HG03558 (cell line): ENCODE measurements at regions not wholly inside any gene's neighbourhood (a gene's known extent, or its start where the extent isn't known, plus 50 kb on each side); places are given as distances from the start of the nearest gene placed in this dataset.

Experiments used
- ATAC-seq: cut with Tn5 transposase; IDR thresholded peaks from one replicate; pipeline ENCODE4 v1.9.1; 2021; ENCODE audit warnings: moderate number of reproducible peaks; ENCODE audit not compliant: unreplicated experiment; ENCODE audit errors: extremely low read depth

- peak; percentile 50 for ATAC-seq
Observed at GRCh38 chr4:36394352-36394903, 113.0 kb downstream of the DTHD1 start.

- no peak for ATAC-seq
Observed at GRCh38 chr4:36399762-36400353, 118.4 kb downstream of the DTHD1 start.

GRCh38 chr4:36402008-36402758 is 120.8 kb downstream of the DTHD1 start:
- no peak for ATAC-seq

DNA sequence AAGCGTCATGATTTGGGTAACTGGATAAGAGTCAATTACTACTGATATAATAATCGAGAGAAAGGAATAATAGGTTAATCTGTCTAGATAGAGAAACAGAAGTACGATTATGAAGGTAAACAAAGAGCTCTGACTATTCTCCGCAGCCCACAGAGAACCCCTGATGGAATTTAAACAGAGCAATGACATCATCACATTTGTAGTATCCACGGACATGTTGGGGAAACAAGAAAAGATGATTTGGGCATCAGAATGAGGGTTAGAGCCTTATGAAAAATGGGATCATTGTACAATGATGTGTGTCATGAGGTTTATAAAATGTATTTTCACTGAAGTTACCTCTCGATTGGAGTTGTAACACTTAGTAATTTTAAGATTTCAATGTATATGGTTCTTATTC is 129.9 kb downstream of the DTHD1 start:
- ATAC-seq, result no peak

DNA sequence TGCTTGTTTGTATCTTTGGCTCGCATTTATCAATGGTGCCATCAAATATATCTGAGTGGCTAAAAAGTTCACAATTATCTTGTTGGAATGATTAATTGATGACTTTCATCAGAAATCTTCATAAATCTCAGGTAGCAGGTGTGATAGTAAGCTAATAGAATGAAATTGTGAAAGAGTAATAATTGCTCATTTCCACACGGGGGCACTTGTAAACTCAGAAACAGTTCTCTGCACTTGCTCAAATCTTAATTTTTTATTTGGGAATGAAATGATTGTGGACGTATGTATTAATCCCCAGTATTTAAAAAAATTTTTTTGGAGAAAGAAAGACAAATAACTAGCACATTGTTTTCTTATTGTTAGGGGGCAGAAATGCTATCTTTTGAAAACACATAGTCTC is 132.8 kb downstream of the DTHD1 start:
- ATAC-seq, result no peak

GRCh38 chr4:36417146-36417545 is 135.7 kb downstream of the DTHD1 start:
- ATAC-seq, result no peak

DNA sequence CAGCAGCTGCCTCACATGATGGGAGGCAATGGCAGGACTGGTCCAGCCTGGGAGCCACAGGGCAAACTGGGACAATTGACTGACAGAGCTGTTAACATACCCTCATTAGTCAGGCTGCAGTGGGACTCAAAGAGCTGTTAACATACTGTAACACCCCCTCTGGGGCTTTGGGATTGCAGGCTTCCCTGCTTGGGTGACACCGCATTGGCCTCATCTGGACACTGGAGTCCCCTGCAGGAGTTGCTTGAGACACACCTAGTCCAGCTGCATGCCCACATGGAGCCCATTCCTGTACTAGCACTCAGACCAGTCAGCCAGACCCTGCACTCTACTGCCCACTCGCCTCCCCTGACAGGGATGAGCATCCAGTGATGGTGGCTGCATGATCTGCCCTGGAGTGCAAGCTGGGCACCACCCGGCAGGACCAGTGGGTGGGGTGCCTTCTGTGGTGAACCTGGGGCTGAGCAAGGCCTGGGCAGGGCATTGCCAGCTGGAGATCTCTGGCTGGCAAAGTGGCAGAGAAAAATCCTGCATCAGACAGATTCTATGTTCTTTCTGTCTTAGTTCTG is 138.8 kb downstream of the DTHD1 start:
- ATAC-seq, result no peak

DNA sequence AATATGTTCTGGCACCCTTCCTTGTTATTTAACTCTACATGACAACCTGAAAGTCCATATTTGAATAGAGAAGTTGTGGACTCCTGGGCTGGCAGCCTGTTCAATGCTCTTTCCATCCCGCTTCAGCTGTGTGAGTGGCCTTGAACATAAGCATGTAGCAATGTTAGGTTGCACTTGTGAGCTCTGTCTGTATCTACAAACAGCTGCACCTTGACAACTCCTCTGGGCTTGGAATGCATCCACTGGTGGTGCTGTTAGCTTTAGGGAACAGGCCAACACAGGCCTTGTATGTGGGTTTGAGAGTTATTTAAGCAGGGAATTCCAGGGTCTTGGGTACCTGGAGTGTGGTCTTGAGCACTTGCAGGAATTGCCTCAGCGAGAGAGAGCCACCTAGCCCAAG is 141.2 kb downstream of the DTHD1 start:
- ATAC-seq, result no peak

- ATAC-seq, result no peak
Observed at GRCh38 chr4:36426741-36427140, 145.3 kb downstream of the DTHD1 start.

GRCh38 chr4:36427696-36428095 is 146.3 kb downstream of the DTHD1 start:
- ATAC-seq, result no peak

DNA sequence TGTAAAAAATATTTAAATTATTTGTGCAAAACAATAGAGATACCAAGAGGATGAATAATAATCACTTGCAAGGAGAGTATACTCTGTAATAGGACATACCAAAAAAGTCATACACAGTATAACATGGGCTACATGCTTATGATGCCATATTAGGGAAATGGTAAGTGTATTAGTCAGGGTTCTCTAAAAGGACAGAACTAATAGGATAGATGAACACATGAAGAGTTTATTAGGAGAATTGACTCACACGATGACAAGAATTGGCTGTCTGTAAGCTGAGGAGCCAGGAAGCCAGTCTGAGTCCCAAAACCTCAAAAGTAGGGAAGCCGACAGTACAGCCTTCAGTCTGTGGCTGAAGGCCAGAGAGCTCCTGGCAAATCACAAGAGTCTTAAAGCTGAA is 151.2 kb downstream of the DTHD1 start:
- ATAC-seq, result no peak

DNA sequence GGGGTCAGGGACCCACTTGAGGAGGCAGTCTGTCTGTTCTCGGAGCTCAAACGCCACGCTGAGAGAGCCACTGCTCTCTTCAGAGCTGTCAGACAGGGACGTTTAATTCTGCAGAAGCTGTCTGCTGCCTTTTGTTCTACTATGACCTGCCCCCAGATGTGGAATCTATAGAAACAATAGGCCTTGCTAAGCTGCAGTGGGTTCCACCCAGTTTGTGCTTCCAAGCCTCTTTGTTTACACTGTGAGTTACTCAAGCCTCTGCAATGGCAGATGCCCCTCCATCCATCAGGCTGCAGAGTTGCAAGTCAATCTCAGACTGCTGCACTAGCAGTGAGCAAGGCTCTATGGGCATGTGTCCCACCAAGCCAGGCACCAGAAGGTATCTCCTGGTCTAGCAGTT is 158.1 kb downstream of the DTHD1 start:
- no peak for ATAC-seq

DNA sequence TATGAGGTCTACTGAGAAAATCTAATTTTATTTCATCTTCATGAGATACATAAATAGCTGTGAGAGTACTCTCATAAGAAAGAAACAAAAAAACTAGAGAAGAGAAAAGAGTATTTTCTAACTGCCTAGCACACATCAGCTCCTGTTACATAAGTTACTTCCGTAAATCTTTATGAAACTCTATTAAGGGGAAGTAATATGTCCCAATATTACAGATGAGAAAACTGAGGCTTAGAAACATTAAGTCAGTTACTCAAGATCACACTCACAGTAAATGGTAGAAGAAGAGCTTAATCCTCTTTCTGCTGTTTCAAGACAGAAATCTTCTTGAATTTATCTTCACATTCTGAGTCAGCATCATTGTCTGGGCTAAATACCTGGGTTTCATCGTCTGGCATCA is 164.1 kb downstream of the DTHD1 start:
- ATAC-seq, result no peak

DNA sequence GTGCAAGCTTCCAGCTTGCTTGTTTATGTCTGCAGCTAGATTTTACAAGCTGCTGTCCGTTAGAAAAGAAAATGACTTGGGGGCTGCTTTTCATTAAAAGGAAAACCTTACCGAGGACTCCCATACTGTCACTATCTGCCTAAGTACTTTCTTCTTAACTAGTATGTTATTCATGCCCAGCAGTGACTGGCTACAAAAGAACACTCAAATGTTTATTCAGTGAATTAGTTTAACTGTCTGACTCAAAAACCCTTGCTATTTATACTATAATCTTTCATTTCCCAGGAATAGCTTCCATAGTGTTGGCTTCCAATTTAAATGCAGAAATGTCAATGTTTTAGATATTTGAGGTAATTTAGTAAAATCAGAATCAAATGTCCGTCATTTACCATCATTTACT is 164.9 kb downstream of the DTHD1 start:
- ATAC-seq, result no peak

- no peak for ATAC-seq
Observed at GRCh38 chr4:36461344-36461743, 179.9 kb downstream of the DTHD1 start.

DNA sequence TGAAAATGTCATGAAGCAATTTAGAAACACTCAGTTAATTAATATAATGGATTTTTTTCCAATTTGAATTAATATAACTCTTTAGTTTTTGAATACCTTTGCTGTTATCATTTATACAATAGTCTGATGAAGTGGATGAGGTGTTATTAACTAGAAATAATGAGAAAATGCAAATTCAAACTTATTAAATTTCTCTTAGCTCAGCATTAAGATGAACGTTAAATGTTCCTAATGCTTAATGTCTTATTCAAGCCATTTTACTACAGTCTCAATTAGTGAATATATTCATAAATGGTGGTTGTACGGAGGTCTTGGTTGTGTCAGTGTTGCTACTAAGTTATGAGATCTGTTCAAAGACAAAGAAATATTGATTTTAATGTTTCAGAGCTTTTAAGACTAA is 186.3 kb downstream of the DTHD1 start:
- ATAC-seq, result no peak

GRCh38 chr4:36471903-36472302 is 190.5 kb downstream of the DTHD1 start:
- ATAC-seq, result no peak

GRCh38 chr4:36476135-36476534 is 194.7 kb downstream of the DTHD1 start:
- ATAC-seq, result no peak

GRCh38 chr4:36477861-36478260 is 196.4 kb downstream of the DTHD1 start:
- no peak for ATAC-seq

- ATAC-seq, result no peak
Observed at GRCh38 chr4:36485885-36486284, 204.5 kb downstream of the DTHD1 start.

- ATAC-seq, result no peak
Observed at GRCh38 chr4:36489798-36490197, 208.4 kb downstream of the DTHD1 start.

- ATAC-seq, result no peak
Observed at GRCh38 chr4:36492041-36492440, 210.6 kb downstream of the DTHD1 start.
